CD4-positive, alpha-beta memory T cell (primary cell): ENCODE measurements at regions not wholly inside any gene's neighbourhood (a gene's known extent, or its start where the extent isn't known, plus 50 kb on each side); places are given as distances from the start of the nearest gene placed in this dataset.

ENCODE experiments used
- CTCF ChIA-PET: fragments of 350-600 bp; sonication (Branson Sonifier 250); formaldehyde crosslinking; loops from one replicate; lab custom pipeline; 2021; ENCODE audit warnings: inconsistent platforms; ENCODE audit not compliant: partially characterized antibody; lab: Charles Lee
- POLR2A ChIA-PET: fragments of 350-600 bp; sonication (Branson Sonifier 250); formaldehyde crosslinking; loops from one replicate; lab custom pipeline; 2021; ENCODE audit not compliant: partially characterized antibody; lab: Charles Lee
- DNase-seq, 5 donors: peaks; one replicate each; pipeline versions ENCODE4 v3.0.0 to v3.0.0-alpha.2; 2020 to 2022; ENCODE audit warnings: mixed read lengths in 1 of 5
- H3K27ac ChIP-seq: one replicate; pipeline ENCODE4 v1.7.0; 2013; ENCODE audit warnings: low read depth, low read length
- H3K27me3 ChIP-seq: 2 replicates; pipeline ENCODE4 v1.7.0; 2013; ENCODE audit warnings: mild to moderate bottlenecking, low read length, moderate library complexity; ENCODE audit not compliant: insufficient read depth
- H3K36me3 ChIP-seq: 2 replicates; pipeline ENCODE4 v1.7.0; 2013; ENCODE audit warnings: mild to moderate bottlenecking, low read length, moderate library complexity; ENCODE audit not compliant: insufficient read depth
- H3K4me1 ChIP-seq: 2 replicates; pipeline ENCODE4 v1.7.0; 2013; ENCODE audit warnings: mild to moderate bottlenecking, low read length, moderate library complexity; ENCODE audit not compliant: insufficient read depth
- H3K4me3 ChIP-seq, 2 donors: one replicate each; pipeline ENCODE4 v1.7.0; 2013; ENCODE audit warnings: low read length in 2 of 2, mild to moderate bottlenecking in 1 of 2
- H3K9me3 ChIP-seq, 2 donors: one replicate each; pipeline ENCODE4 v1.7.0; 2013; ENCODE audit warnings: low read length in 2 of 2, control low read depth in 1 of 2; ENCODE audit not compliant: control insufficient read depth in 1 of 2
- H3K27ac Mint-ChIP-seq, 7 donors: one replicate each; pipeline ENCODE4 v1.8.0; 2020 to 2021; ENCODE audit warnings: mixed read lengths in 7 of 7, mild to moderate bottlenecking in 6 of 7, inconsistent platforms in 3 of 7, moderate library complexity in 3 of 7
- H3K27me3 Mint-ChIP-seq, 2 donors: one replicate each; pipeline ENCODE4 v1.8.0; 2020 to 2021; ENCODE audit warnings: mixed read lengths in 2 of 2
- H3K36me3 Mint-ChIP-seq, 2 donors: one replicate each; pipeline ENCODE4 v1.8.0; 2020 to 2021; ENCODE audit warnings: mixed read lengths in 2 of 2, inconsistent platforms in 1 of 2, mild to moderate bottlenecking in 1 of 2
- H3K4me1 Mint-ChIP-seq, 4 donors: one replicate each; pipeline ENCODE4 v1.8.0; 2020 to 2021; ENCODE audit warnings: mixed read lengths in 4 of 4, mild to moderate bottlenecking in 1 of 4
- H3K4me3 Mint-ChIP-seq, 8 donors: one replicate each; pipeline ENCODE4 v1.8.0; 2020 to 2021; ENCODE audit warnings: mixed read lengths in 8 of 8, mild to moderate bottlenecking in 7 of 8, moderate library complexity in 6 of 8, inconsistent platforms in 3 of 8
- H3K9me3 Mint-ChIP-seq, 8 donors: one replicate each; pipeline ENCODE4 v1.8.0; 2020 to 2021; ENCODE audit warnings: mixed read lengths in 8 of 8, mild to moderate bottlenecking in 5 of 8, inconsistent platforms in 3 of 8, moderate library complexity in 1 of 8
- intact Hi-C: fragments of 100-400 bp; cut with micrococcal nuclease; formaldehyde crosslinking; loops from one replicate; pipeline ENCODE4 v1.15.1; 2023

DNA sequence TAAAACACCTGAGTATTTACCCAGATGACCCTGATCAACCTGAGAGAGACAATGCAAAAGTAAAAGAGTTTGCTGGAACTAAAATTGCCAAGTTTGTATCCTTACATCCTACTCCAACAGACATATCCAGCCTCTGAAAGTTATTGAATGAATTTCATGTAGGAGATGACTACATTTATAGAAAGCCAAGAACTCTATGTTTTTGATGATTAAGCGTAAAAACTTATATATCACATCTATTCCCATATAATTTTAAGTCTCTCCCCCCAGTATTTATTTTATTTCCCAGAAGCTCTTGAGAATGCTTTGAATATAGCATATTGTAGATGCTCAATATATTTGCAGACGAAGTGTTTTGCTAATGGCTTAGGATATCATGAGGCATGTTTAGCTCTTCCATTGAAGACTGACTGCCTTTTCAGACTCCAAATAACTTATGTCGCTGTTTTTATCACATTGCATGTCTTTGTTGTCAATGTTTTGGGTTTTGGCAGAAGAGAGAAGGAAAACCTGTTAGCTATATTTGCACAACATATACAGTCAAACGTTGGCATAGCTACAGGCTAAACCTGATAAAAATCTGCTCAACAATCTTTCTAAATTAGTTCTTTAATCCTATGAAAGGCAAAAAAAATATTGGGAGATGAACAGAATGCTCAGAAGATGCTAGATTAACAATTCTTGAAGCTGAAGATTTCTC is 213.6 kb downstream of the DIO2 start:
- no peaks in the 10 kb centered on the region for H3K9me3 ChIP-seq
- Mint-ChIP-seq H3K27me3 (no peaks in the 10 kb centered on the region), H3K9me3 (peaks cover 0 to 8% (median 3%) of the 10 kb centered on the region in 8 donors), H3K4me3 (no peak overlapping the region), H3K4me1 (no peaks in the 10 kb centered on the region), H3K27ac (no peak overlapping the region), H3K36me3 (no peaks in the 10 kb centered on the region)
- no peaks in the 10 kb centered on the region for H3K4me1 ChIP-seq
- ChIA-PET POLR2A (no interaction called here), CTCF (no interaction called here)
- H3K4me3 ChIP-seq = no peak overlapping the region
- H3K27me3 ChIP-seq = no peaks in the 10 kb centered on the region
- no peaks in the 10 kb centered on the region for H3K36me3 ChIP-seq
- intact Hi-C loops = no loop called here
- H3K27ac ChIP-seq = no peak overlapping the region
- no peak for DNase-seq

GRCh38 chr14:79992407-79993198 is 218.7 kb downstream of the DIO2 start:
- no peaks in the 10 kb centered on the region for H3K27me3 Mint-ChIP-seq
- CTCF ChIA-PET = no interaction called here

GRCh38 chr14:79991866-79992265 is 219.4 kb downstream of the DIO2 start:
- ChIA-PET CTCF (no interaction called here), POLR2A (no interaction called here)
- H3K4me1 Mint-ChIP-seq = no peaks in the 10 kb centered on the region
- Histone ChIP-seq H3K4me1 (no peaks in the 10 kb centered on the region), H3K27me3 (no peaks in the 10 kb centered on the region), H3K36me3 (no peaks in the 10 kb centered on the region), H3K9me3 (no peaks in the 10 kb centered on the region), H3K27ac (no peak overlapping the region), H3K4me3 (no peak overlapping the region)
- H3K27ac Mint-ChIP-seq = no peak overlapping the region
- DNase-seq = no peak
- H3K9me3 Mint-ChIP-seq = peaks cover 0 to 9% (median under 1%) of the 10 kb centered on the region in 8 donors
- no peaks in the 10 kb centered on the region for H3K36me3 Mint-ChIP-seq
- no peaks in the 10 kb centered on the region for H3K27me3 Mint-ChIP-seq
- H3K4me3 Mint-ChIP-seq = no peak overlapping the region
- intact Hi-C loops = no loop called here

More at GRCh38 chr14:79992407-79993198, 218.7 kb downstream of the DIO2 start:
- POLR2A ChIA-PET = no interaction called here
- no peaks in the 10 kb centered on the region for H3K27me3 ChIP-seq
- Mint-ChIP-seq H3K4me3 (no peak overlapping the region), H3K4me1 (no peaks in the 10 kb centered on the region), H3K36me3 (no peaks in the 10 kb centered on the region), H3K9me3 (peaks cover 0 to 9% (median under 1%) of the 10 kb centered on the region in 8 donors), H3K27ac (no peak overlapping the region)
- no peak for DNase-seq
- H3K36me3 ChIP-seq = no peaks in the 10 kb centered on the region
- H3K27ac ChIP-seq = no peak overlapping the region
- H3K4me3 ChIP-seq = no peak overlapping the region
- no peaks in the 10 kb centered on the region for H3K9me3 ChIP-seq
- H3K4me1 ChIP-seq = no peaks in the 10 kb centered on the region
- intact Hi-C loops = no loop called here

DNA sequence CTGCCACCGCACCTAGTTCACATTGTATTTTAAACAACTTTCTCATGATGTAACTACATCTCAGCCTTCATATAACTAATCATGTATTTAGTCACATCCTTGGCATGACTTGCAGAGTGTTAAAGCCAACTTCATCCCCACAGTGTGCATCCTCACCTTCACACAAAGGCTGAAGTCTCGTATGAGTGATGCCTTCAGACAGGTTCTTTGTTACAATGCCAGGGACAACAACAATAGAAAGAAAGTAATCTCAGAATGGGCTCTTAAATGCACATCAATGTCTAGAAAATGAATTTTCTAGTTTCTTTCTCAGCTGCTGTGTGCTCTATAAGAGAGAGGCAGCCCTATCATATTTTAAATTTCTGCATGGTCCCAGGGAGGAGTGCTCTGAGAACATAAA is 221.3 kb downstream of the DIO2 start:
- Mint-ChIP-seq H3K27me3 (no peaks in the 10 kb centered on the region), H3K4me1 (no peaks in the 10 kb centered on the region), H3K36me3 (no peaks in the 10 kb centered on the region), H3K27ac (no peak overlapping the region), H3K9me3 (peaks cover 0 to 9% (median under 1%) of the 10 kb centered on the region in 8 donors), H3K4me3 (no peak overlapping the region)
- H3K4me3 ChIP-seq = no peak overlapping the region
- H3K9me3 ChIP-seq = no peaks in the 10 kb centered on the region
- DNase-seq = no peak
- H3K27me3 ChIP-seq = no peaks in the 10 kb centered on the region
- H3K4me1 ChIP-seq = no peaks in the 10 kb centered on the region
- POLR2A ChIA-PET = no interaction called here
- intact Hi-C loops = no loop called here
- H3K36me3 ChIP-seq = no peaks in the 10 kb centered on the region
- no peak overlapping the region for H3K27ac ChIP-seq
- CTCF ChIA-PET = no interaction called here

GRCh38 chr14:79986251-79986650 is 225.1 kb downstream of the DIO2 start:
- Histone ChIP-seq H3K27me3 (no peaks in the 10 kb centered on the region), H3K9me3 (no peaks in the 10 kb centered on the region), H3K27ac (no peak overlapping the region), H3K36me3 (no peaks in the 10 kb centered on the region), H3K4me1 (no peaks in the 10 kb centered on the region), H3K4me3 (no peak overlapping the region)
- Mint-ChIP-seq H3K4me1 (no peaks in the 10 kb centered on the region), H3K27me3 (no peaks in the 10 kb centered on the region), H3K4me3 (no peak overlapping the region), H3K36me3 (no peaks in the 10 kb centered on the region), H3K27ac (no peak overlapping the region), H3K9me3 (peaks cover 0 to 7% (median 1%) of the 10 kb centered on the region in 8 donors)
- no peak for DNase-seq
- intact Hi-C loops = no loop called here
- ChIA-PET CTCF (no interaction called here), POLR2A (no interaction called here)

GRCh38 chr14:79972230-79972629 is 239.1 kb downstream of the DIO2 start:
- intact Hi-C loops = no loop called here
- Histone ChIP-seq H3K36me3 (no peaks in the 10 kb centered on the region), H3K4me1 (no peaks in the 10 kb centered on the region), H3K27ac (no peak overlapping the region), H3K27me3 (no peaks in the 10 kb centered on the region), H3K4me3 (no peak overlapping the region), H3K9me3 (peaks cover 0 to 4% of the 10 kb centered on the region in 2 donors)
- Mint-ChIP-seq H3K4me1 (no peaks in the 10 kb centered on the region), H3K4me3 (no peak overlapping the region), H3K36me3 (no peaks in the 10 kb centered on the region), H3K9me3 (peaks cover 0 to 16% (median 6%) of the 10 kb centered on the region in 8 donors), H3K27ac (no peak overlapping the region), H3K27me3 (no peaks in the 10 kb centered on the region)
- no peak for DNase-seq
- CTCF ChIA-PET = interaction anchor here (0.7 kb wide), 1 partner anchor 32 kb away, joined by 3 read pairs; no protein-coding TSS in a partner anchor
- POLR2A ChIA-PET = no interaction called here

DNA sequence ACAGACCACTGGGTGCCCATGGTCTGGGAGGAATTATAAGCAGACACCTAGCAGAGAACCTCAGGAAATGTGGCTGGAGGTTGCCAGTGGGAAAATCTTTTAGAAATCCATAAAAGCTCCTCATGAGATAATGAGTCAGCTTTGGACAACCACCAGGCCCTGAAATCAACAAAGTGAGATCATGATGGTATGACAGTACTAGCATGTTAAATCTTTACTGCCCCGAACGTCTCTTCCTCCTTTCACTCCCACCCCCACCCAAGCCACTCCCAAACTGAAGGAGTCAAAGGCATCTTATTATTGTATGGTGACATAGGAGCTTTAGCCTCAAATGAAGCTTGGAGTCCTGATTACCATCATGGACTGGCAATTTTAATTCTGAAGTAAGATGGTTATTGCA is 240.0 kb downstream of the DIO2 start:
- Mint-ChIP-seq H3K36me3 (no peaks in the 10 kb centered on the region), H3K4me1 (no peaks in the 10 kb centered on the region), H3K27me3 (no peaks in the 10 kb centered on the region), H3K9me3 (peaks cover 0 to 18% (median 7%) of the 10 kb centered on the region in 8 donors), H3K4me3 (no peak overlapping the region), H3K27ac (no peak overlapping the region)
- H3K9me3 ChIP-seq = peaks cover 0 to 4% of the 10 kb centered on the region in 2 donors
- no peak for DNase-seq
- H3K4me1 ChIP-seq = no peaks in the 10 kb centered on the region
- intact Hi-C loops = no loop called here
- no peak overlapping the region for H3K4me3 ChIP-seq
- CTCF ChIA-PET = interaction anchor here (0.7 to 0.9 kb wide), 3 partner anchors 15 to 33 kb away, joined by 3 read pairs; no protein-coding TSS in a partner anchor
- H3K27ac ChIP-seq = no peak overlapping the region
- POLR2A ChIA-PET = no interaction called here
- H3K36me3 ChIP-seq = no peaks in the 10 kb centered on the region
- no peaks in the 10 kb centered on the region for H3K27me3 ChIP-seq
